ENCODE measurements at regions not wholly inside any gene's neighbourhood (a gene's known extent, or its start where the extent isn't known, plus 50 kb on each side); places are given as distances from the start of the nearest gene placed in this dataset.
"Not testable (repeated sequence)": the region's sequence is repeated elsewhere in the genome, so short reads cannot be mapped to it uniquely, and the experiment has no call there.

GRCh38 chr21:27067226-27067625, 100.3 kb upstream of the ADAMTS5 start:
- no peak for DNase-seq (ENCODE audit: low read depth)

DNA sequence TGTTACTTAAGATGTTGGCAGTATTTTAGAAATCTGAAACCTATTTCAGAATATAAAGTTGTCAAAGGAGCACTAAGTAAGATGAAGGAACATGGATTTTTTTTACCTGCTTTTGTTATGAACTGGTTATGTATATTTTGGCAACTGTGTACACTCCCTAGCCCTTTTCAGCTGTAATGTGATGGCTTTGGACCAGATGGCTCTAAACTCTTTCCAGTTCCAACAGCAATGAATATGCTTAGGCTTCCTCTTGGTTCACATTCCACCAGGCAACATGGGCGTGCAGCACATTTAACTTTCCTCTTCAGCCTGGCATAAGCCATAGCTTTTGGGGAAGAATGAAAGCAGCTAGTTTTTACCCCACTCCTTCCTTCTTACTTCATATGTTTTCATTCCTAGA, 95.6 kb upstream of the ADAMTS5 start:
- no peak for DNase-seq (ENCODE audit: low read depth)

DNA sequence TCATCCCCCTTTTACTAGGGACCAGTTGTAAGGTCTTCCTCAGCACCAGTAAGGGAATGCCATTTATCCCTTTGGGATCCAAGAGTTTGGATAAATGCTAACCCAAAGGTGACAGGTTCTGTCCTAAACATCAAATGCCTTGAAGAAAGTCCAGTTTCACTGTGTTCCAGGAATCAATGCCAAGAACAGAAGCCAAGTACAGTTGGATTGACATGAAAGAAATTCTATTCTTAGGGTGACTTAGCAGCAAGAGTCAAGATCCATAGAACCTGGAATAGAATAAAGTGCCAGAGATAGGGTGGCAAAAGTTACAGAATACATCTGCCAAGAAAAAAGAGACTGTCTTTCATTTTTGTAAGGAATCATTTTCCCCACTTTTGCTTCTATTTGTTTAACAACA, 94.9 kb upstream of the ADAMTS5 start:
- no peak for DNase-seq (ENCODE audit: low read depth)

GRCh38 chr21:27060190-27060589, 93.3 kb upstream of the ADAMTS5 start:
- peak; percentile 43 for DNase-seq (ENCODE audit: low read depth)

- DNase-seq (ENCODE audit: low read depth), result no peak
Observed at GRCh38 chr21:27058673-27059605, 92.1 kb upstream of the ADAMTS5 start.

DNA sequence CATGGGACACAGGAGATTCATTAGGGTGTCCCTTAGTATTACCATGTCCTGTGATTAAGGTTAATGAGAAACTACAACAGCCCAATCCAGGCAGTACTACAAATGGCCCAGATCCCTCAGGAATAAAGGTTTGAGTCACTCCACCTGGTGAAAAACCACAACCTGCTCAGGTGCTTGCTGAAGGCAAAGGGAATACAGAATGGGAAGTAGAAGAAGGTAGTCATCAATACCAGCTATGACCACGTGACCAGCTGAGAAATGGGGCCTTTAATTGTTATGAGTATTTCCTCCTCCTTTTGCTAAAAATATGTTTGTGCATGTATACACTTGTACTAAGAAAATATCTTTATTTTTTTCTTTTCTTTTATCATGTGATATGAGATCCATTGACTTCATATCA, 91.1 kb upstream of the ADAMTS5 start:
- DNase-seq (ENCODE audit: low read depth), result no peak

- peak; percentile 55 for DNase-seq (ENCODE audit: low read depth)
Observed at GRCh38 chr21:27047658-27048314, 80.9 kb upstream of the ADAMTS5 start.

DNA sequence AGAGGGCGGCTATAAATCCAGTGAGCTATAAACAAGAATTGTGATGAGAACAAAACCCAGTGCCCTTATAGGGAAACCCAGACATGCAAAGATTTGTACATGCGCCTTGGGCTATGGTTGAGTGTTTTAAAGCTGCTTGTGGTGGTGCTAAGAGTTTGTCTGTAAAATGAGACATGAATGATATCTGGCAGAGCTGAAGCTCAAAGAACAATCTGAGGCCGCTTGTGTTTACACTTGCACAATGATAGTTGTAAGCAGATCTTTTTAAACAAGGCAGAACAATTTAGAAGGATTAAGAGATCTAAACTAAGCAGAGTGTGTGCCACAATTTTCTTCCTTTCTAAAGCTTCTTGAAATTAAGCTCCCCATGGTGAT, 80.4 kb upstream of the ADAMTS5 start:
- DNase-seq (ENCODE audit: low read depth), result no peak

DNA sequence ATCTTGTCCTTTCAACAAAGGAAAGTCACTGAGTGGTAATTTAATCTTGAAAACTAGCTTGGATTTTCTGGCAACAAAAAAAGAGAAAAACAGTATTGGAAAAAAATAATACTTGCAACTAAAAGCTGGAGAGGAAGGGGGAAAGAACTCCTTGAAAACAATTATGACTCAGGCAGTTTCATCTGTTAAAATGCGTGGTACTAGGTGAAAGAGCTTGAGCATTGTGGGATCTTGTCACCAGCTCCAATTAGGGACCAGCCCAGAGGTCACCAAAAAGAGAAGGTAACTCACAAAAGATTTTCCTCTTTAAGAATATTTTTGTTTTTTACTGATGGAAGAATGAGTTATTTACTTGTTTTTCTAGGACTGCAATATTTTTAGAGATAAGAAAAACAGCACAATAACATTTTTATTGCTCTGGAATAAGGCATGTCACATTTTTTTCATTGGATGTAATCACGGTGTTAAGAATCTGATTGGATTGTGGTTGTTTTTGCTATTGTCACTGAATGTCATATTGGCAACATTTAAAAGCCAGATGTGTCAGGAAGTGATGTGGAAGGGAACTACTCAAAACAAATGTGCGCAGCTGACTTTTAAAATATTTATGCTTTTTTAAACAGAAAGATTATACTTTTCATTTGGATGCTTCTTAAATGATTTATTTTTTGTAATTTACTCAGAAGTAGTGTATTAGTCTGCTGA, 78.5 kb upstream of the ADAMTS5 start:
- no peak for DNase-seq (ENCODE audit: low read depth)

DNA sequence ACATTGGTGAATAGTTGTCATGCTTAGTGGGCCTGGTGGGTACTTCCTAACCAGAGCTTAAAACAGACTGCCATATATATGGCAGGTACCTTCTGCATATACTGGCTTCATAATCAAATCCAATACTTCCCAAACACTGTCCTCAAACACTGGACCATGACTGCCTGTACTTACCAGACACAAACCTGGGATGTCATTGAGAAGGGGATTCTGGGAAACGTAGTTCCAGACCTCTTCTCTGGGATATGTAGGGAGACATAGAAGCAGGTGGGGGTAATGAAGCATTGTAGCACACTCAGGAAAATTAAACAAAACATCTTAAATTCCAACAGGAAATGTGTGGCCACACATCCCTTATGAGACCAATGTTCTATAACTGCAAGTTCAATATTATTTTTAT, 76.5 kb upstream of the ADAMTS5 start:
- DNase-seq (ENCODE audit: low read depth), result no peak

DNA sequence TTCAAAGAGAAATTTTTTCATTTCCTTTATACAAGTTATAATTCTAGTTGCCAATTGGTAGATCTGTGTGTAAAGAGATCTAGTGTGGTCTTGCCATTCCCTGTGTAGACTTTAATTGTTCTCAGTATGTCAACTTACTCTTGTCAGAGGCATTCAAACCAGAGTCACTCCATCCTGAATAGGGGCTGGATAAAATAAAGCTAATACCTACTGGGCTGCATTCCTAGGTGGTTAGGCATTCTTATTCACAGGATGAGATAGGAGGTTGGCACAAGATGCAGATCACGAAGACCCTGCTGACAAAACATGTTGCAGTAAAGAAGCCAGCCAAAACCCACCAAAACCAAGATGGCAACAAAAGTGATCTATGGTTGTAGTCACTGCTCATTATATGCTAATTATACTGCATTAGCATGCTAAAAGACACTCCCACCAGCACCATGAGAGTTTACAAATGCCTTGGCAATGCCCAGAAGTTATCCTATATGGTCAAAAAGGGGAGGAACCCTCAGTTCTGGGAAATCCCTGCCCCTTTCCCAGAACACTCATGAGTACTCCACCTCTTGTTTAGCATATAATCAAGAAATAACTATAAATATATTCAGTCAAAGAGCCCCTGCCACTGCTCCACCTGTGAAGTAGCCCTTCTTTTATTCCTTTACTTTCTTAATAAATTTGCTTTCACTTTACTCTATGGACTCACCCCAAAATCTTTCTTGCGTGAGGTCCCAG, 74.0 kb upstream of the ADAMTS5 start:
- no peak for DNase-seq (ENCODE audit: low read depth)

DNA sequence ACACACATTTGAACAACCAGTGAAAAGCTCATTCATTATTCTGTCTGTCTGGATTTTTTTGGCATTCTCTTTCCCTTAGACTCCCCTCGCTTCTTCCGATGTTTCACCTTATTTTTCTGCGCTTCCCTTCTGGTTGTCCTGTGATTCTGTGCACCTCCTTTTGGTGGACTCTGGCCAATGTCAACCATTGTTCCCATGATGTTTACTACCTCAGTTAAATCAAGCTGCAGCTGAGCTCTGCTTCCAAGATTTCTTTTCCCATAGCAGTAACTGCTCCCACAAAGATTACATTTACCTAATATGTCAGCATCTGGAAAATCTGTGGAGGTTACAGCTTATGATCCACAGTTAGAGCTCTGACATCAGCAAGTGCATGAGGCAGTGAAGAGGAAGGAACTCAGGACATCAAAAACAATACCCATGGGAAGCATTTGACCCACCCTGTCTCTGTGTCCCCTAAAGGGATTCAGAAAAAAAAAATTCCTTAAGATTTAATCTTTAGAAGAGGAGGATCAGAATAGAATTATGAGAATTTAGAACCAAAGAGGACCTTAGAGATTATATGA, 69.9 kb upstream of the ADAMTS5 start:
- DNase-seq (ENCODE audit: low read depth), result no peak

DNA sequence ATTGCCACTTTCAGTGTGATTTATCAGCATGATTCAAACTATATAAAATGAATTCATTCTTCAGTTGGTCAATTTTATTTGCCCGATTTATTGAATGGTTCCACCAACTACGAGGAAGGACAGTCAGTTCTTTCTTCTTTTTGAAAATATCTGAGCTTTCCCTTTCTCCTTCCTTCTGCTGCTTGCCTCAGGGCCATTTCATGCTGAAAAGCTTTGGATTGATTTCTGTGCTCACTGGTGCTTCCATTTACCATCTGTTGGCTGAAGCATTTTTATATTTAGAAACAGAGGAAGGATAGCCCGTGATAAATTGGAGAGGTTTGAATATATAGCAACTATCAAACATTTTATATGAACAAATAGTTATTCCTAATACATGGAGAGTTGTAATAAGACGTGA, 68.9 kb upstream of the ADAMTS5 start:
- no peak for DNase-seq (ENCODE audit: low read depth)

- no peak for DNase-seq (ENCODE audit: low read depth)
Observed at GRCh38 chr21:27034796-27035195, 67.9 kb upstream of the ADAMTS5 start.

- no peak for DNase-seq (ENCODE audit: low read depth)
Observed at GRCh38 chr21:27033471-27033870, 66.6 kb upstream of the ADAMTS5 start.

DNA sequence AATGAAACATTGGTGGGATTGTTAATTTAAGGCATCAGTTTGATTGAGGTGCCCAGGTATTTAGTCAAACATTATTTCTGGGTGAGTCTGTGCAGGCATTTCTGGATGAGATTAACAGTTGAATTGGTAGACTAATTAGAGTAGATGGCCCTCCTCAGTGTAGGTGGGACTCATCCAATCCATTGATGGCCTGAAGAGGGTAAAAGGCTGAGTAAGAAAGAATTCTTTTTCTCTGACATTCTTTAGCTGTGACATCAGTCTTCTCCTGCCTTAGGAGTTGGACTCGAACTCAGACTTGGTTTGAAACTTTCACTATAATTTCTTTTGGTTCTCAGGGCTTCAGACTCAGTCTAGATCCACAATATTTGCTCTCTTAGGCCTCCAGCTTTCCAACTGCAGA, 59.6 kb upstream of the ADAMTS5 start:
- no peak for DNase-seq (ENCODE audit: low read depth)

GRCh38 chr21:27025708-27026107, 58.8 kb upstream of the ADAMTS5 start:
- DNase-seq (ENCODE audit: low read depth), result not testable (repeated sequence)

DNA sequence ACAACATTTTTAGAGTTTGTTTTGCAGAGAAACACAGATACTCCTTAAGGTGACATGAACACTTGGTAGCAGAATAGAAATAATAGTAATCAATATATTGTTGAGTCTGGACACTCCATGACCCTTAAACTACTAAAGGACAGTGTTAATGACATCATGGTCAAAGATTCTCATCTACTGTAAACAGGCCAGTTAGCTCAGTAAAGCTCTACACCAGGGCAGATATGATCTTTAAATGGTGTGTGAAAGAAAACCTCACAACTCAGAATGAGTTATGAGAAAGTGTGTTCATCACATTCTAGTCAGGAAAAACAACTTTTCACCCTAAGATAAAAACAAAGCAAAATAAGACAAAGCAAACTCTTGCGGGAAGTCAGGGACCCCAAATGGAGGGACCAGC, 58.1 kb upstream of the ADAMTS5 start:
- no peak for DNase-seq (ENCODE audit: low read depth)

DNA sequence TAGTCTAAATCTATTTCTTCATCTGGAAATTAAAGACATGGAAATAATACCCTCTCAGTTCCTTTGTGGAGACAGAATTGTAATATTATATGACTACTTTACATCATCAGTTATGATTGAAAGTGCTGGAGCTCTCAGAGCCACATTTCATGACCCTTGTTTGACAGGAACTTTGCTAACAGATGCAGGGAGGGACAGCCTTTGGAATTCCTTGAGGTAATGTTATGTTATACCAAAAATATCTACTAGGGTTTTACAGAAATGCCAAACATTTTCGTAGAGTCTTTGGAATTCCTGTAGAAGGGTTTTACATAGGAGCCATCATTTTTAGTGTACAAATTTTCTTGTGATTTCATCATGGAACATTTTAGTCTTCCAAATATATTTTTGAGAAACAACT, 57.4 kb upstream of the ADAMTS5 start:
- DNase-seq (ENCODE audit: low read depth), result peak; percentile 37

DNA sequence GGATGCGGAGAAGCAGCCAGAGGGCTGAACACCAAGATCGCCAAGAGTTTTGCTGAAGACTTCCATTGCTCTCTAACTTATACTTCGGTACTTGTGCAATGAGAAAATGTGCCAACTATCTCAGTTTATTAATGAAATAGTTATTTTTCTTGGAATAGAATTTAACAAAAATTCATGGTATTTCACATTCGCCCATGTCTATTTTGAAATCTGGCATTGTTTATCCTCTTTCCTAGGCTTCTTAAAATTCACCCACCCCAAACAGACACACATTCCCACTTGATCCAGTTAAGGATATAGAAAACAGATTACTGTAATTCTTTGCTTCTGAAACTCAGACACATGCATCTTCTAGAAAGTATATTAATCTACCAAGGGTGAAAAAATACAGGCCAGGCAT, 56.3 kb upstream of the ADAMTS5 start:
- DNase-seq (ENCODE audit: low read depth), result no peak

- no peak for DNase-seq (ENCODE audit: low read depth)
Observed at GRCh38 chr21:27021801-27022200, 54.9 kb upstream of the ADAMTS5 start.

- no peak for DNase-seq (ENCODE audit: low read depth)
Observed at GRCh38 chr21:27021046-27021445, 54.2 kb upstream of the ADAMTS5 start.

All from stromal cell of bone marrow (primary cell).